ENCODE measurements at regions not wholly inside any gene's neighbourhood (a gene's known extent, or its start where the extent isn't known, plus 50 kb on each side); places are given as distances from the start of the nearest gene placed in this dataset.

DNA sequence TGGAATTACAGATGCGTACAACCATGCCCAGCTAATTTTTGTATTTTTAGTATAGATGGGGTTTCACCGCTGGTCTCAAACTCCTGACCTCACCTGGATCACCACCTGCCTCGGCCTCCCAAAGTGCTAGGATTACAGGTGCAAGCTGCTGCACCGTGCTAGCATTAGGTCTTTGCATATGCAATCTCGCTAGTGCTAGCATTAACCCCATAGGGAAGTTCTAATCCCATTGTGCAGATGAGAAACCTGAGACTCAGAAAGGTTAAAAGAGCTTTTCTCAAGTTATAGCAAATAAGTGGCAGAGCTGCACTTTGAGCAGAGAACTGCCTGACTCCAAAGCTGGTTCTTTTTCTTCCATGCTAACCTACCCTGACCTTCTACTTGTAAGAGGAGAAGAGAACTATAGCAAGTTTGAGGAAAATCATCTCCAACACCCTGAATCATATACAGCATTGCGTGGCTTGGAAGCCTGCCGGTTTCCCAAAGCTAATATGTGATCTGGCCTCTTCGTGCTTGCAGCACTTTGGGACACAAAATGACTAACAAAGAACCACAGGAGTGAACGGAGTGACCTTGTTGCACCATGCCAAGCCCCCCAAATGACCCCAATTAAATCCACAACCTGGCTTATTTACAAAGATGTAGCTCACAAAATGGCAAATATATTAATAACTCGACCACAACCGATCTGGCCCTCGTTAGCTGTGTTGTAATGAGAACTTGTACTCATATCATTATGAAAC lies 185.1 kb downstream of the TM2D1 start:
- peak; percentile 65 for DNase-seq (ENCODE audit: extremely low read depth, low read depth)
- TF ChIP-seq, protein P1, sequence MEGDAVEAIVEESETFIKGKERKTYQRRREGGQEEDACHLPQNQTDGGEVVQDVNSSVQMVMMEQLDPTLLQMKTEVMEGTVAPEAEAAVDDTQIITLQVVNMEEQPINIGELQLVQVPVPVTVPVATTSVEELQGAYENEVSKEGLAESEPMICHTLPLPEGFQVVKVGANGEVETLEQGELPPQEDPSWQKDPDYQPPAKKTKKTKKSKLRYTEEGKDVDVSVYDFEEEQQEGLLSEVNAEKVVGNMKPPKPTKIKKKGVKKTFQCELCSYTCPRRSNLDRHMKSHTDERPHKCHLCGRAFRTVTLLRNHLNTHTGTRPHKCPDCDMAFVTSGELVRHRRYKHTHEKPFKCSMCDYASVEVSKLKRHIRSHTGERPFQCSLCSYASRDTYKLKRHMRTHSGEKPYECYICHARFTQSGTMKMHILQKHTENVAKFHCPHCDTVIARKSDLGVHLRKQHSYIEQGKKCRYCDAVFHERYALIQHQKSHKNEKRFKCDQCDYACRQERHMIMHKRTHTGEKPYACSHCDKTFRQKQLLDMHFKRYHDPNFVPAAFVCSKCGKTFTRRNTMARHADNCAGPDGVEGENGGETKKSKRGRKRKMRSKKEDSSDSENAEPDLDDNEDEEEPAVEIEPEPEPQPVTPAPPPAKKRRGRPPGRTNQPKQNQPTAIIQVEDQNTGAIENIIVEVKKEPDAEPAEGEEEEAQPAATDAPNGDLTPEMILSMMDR (IDR thresholded peaks at IDR 0.05; ENCODE audit: low read depth, low read length) = no peak

DNA sequence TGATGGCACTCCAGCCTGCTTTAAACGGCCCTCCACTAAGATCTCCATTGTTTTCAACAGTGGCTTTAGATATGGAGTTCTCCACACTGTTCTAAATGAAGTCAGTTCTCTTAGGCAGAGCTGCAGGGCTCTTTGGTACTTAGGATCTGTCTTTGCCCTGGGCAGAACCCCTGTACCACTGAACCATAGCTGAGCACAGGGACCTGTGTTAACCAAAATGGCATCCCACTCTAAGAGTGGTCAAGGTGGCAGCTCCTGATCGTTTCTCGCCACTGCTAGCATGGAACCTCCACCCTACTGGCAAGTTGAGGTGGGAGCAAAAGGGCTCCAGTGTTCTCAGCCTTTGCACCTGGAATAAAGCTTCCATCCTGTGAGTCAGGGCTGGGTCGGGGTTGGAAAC lies 186.7 kb downstream of the TM2D1 start:
- TF ChIP-seq, protein P1 (IDR thresholded peaks at IDR 0.05; ENCODE audit: low read depth, low read length) = no peak
- no peak for DNase-seq (ENCODE audit: extremely low read depth, low read depth)

DNA sequence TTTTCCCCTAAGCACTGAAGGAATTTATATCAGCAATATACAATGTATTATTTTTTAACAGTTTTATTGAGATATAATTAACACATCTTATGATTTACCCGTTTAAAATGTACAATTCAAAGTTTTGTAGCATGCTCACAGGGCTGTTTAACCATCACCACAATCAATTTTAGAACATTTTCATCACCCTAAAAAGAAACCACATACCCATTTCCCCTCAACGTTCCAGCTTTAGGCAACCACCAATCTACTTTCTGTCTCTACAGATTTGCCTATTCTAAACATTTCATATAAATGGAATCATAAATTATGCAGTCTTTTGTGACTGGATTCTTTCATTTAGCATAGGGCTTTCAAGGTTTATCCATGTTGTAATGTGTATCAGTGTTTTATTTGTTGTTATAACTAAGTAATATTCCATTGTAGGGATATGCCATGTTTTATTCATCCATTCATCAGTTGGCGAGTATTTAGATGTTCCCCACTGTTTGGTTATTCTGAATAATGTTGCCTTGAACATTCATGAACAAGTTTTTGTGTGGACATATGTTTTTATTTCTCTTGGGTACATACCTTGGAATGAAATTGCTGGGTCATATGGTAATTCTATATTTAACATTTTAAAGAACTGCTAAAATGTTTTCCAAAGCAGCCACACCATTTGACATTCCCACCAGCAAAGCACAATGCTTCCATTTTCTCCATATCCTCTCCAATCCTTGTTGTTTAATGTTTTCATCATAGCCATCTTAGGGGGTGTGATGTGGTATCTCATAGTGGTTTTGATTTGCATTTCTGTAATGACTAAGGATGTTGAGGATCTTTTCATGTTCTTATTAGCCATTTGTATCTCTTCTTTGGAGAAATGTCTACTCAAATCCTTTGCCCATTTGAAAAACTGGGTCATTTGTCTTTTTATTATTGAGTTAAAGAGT lies 188.5 kb downstream of the TM2D1 start:
- DNase-seq (ENCODE audit: extremely low read depth, low read depth) = no peak
- TF ChIP-seq, protein P1 (IDR thresholded peaks at IDR 0.05; ENCODE audit: low read depth, low read length) = no peak

DNA sequence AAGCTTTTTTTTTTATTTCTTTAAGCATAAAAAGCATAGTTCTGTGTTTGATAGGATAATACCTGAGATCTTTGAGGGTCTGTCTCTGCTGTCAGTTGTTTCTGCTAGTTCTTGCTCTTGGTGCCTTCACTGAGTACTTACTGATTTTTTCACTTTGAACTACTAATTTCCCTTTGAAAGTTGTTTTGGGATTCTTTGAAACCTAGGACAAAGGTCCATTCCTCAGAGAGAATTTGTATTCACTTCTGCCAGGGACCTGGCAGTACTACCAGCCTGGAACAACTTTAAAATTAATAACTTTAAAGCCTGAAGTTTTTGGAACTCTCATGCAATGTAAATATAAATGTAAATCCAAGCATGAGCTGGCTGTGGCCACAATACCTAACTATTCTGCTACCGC lies 190.1 kb downstream of the TM2D1 start:
- TF ChIP-seq, protein P1 (IDR thresholded peaks at IDR 0.05; ENCODE audit: low read depth, low read length) = no peak
- DNase-seq (ENCODE audit: extremely low read depth, low read depth) = no peak

DNA sequence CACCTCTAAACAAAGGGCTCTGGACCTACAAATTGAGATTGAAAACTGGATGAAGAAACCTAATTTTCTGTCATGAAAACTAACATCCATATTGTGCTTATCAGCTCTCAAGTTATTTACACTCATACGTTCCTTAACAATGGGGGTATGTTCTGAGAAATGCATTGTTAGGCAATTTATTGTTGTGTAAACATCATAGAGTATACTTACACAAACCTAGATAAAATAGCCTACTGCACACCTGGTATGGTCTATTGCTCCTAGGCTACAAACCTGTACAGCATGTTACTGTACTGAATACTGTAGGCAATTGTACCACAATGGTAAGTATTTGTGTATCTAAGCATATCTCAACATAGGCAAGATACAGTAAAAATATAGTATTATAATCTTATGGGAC lies 191.4 kb downstream of the TM2D1 start:
- TF ChIP-seq, protein P1 (IDR thresholded peaks at IDR 0.05; ENCODE audit: low read depth, low read length) = no peak

DNA sequence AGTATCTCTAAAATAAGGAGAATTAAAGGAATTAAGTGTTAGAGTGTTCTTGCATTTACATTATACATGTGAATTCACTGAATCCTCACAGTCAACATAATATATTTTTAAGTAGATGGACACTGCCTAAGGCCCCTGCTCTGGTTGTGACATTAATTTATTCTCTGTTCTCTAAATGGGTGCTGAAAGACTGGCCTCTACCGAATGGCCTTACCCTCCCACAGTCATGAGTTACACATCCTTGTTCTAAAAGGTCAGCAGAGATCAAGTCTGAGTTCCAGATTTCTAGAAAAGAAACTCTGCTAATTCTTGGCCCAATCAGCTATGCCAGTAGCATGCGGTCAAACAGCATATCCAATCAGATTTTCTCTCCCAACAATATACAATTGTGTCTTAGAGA lies 193.2 kb downstream of the TM2D1 start:
- TF ChIP-seq, protein P1 (IDR thresholded peaks at IDR 0.05; ENCODE audit: low read depth, low read length) = no peak
- DNase-seq (ENCODE audit: extremely low read depth, low read depth) = no peak

More for the DNA sequence above, 191.4 kb downstream of the TM2D1 start:
- DNase-seq (ENCODE audit: extremely low read depth, low read depth) = no peak

All from AG09319 (cell line).